ENCODE measurements at regions not wholly inside any gene's neighbourhood (a gene's known extent, or its start where the extent isn't known, plus 50 kb on each side); places are given as distances from the start of the nearest gene placed in this dataset.
"Not testable (repeated sequence)": the region's sequence is repeated elsewhere in the genome, so short reads cannot be mapped to it uniquely, and the experiment has no call there.

DNA sequence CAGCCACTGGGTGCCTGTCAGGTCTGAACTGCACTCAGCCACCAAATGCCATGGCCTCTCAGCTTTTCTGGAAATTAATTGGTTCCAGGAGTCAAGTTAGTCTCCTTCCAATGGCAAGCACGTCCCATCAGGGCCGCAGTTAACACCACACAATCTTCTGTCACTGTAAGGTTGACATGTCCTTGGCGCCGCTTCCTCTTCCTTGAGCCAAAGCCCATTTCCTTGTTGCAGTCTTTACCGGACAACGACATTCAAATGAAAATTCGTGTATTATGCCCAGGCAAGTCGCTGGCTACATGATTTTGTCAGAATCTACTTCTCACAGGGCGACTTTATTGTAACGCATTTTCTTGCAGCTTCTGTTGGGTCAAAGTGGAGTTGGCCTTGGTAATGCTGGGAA, 430.6 kb upstream of the KAZN start:
- Histone ChIP-seq H3K36me3 (ENCODE audit: control insufficient read depth, insufficient read depth, low read length) (no peaks in the 10 kb centered on the region), H3K27me3 (ENCODE audit: control insufficient read depth, insufficient read depth, low read length) (no peaks in the 10 kb centered on the region), H3K4me3 (ENCODE audit: low read depth, low read length) (no peak overlapping the region)
- DNase-seq (ENCODE audit: low read depth): no peak
- no peak for FAIRE-seq
- TF ChIP-seq CTCF (IDR thresholded peaks at IDR 0.05; ENCODE audit: insufficient read depth, low read length, severe bottlenecking): no peak

DNA sequence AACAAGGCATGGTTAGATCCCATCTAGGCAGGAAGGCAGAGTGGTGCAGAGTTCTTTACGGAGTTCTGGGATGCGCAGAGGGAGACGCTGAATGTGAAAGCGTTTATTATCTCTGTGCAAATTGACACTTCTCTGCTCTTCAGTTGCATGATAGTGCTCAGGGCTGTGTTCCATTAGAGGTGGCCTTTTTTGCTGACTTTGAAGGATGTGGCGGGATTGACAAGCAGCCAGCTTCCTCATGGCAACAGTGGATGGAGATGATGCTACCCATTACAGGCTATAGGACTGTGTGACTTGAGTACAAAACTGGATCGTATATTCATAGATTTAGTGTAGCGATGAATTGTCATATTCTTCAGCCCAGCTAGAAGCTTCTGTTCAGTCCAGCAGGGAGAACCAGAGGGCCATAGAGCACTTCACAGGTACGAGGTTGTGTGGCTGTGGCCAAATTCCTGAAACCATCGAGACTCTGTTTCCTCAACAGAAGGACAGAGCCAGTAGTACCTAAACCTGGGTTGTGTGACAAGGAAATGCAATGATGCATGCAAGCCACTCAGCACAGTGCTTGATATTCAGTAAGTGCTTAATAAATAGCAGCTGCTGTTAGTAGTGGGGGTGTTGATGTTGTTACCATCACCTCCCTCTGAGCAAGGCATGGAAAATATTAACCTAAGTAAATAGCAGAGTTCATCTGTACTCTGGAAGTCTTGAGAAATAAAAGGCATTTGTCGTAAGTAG, 430.0 kb upstream of the KAZN start:
- DNase-seq (ENCODE audit: low read depth) (no peak), FAIRE-seq (no peak)
- TF ChIP-seq CTCF (IDR thresholded peaks at IDR 0.05; ENCODE audit: insufficient read depth, low read length, severe bottlenecking): no peak
- Histone ChIP-seq H3K36me3 (ENCODE audit: control insufficient read depth, insufficient read depth, low read length) (no peaks in the 10 kb centered on the region), H3K4me3 (ENCODE audit: low read depth, low read length) (no peak overlapping the region), H3K27me3 (ENCODE audit: control insufficient read depth, insufficient read depth, low read length) (no peaks in the 10 kb centered on the region)

- no peaks in the 10 kb centered on the region for H3K27me3 ChIP-seq (ENCODE audit: control insufficient read depth, insufficient read depth, low read length)
- DNase-seq (ENCODE audit: low read depth) (no peak), FAIRE-seq (no peak)
- H3K36me3 ChIP-seq (ENCODE audit: control insufficient read depth, insufficient read depth, low read length): no peaks in the 10 kb centered on the region
- no peak for TF ChIP-seq CTCF (IDR thresholded peaks at IDR 0.05; ENCODE audit: insufficient read depth, low read length, severe bottlenecking)
- H3K4me3 ChIP-seq (ENCODE audit: low read depth, low read length): no peak overlapping the region
Measured at GRCh38 chr1:14173598-14173997, 424.9 kb upstream of the KAZN start.

- DNase-seq (ENCODE audit: low read depth): not testable (repeated sequence)
Measured at GRCh38 chr1:14177866-14178265, 420.6 kb upstream of the KAZN start.

GRCh38 chr1:14180738-14181137, 417.7 kb upstream of the KAZN start:
- Histone ChIP-seq H3K4me3 (ENCODE audit: low read depth, low read length) (no peak overlapping the region), H3K36me3 (ENCODE audit: control insufficient read depth, insufficient read depth, low read length) (no peaks in the 10 kb centered on the region), H3K27me3 (ENCODE audit: control insufficient read depth, insufficient read depth, low read length) (no peaks in the 10 kb centered on the region)
- no peak for DNase-seq (ENCODE audit: low read depth)
- FAIRE-seq: no peak
- no peak for TF ChIP-seq CTCF (IDR thresholded peaks at IDR 0.05; ENCODE audit: insufficient read depth, low read length, severe bottlenecking)

More at GRCh38 chr1:14177866-14178265, 420.6 kb upstream of the KAZN start:
- not testable (repeated sequence) for H3K4me3 ChIP-seq (ENCODE audit: low read depth, low read length); H3K27me3 ChIP-seq (ENCODE audit: control insufficient read depth, insufficient read depth, low read length); FAIRE-seq; H3K36me3 ChIP-seq (ENCODE audit: control insufficient read depth, insufficient read depth, low read length)

GRCh38 chr1:14181191-14181795, 417.2 kb upstream of the KAZN start:
- DNase-seq (ENCODE audit: low read depth) (no peak), FAIRE-seq (no peak)
- H3K36me3 ChIP-seq (ENCODE audit: control insufficient read depth, insufficient read depth, low read length): no peaks in the 10 kb centered on the region
- TF ChIP-seq CTCF (IDR thresholded peaks at IDR 0.05; ENCODE audit: insufficient read depth, low read length, severe bottlenecking): no peak
- no peaks in the 10 kb centered on the region for H3K27me3 ChIP-seq (ENCODE audit: control insufficient read depth, insufficient read depth, low read length)
- no peak overlapping the region for H3K4me3 ChIP-seq (ENCODE audit: low read depth, low read length)

Data from bronchial epithelial cell (primary cell).